CD1c-positive myeloid dendritic cell (primary cell): ENCODE measurements at regions not wholly inside any gene's neighbourhood (a gene's known extent, or its start where the extent isn't known, plus 50 kb on each side); places are given as distances from the start of the nearest gene placed in this dataset.

Experiments
- DNase-seq: peaks from one replicate; pipeline ENCODE4 v3.0.0-alpha.2; 2016; ENCODE audit errors: extremely low spot score

GRCh38 chr2:150783896-150784295, 296.4 kb upstream of the RND3 start:
- no peak for DNase-seq

GRCh38 chr2:150783015-150783414, 295.5 kb upstream of the RND3 start:
- no peak for DNase-seq

DNA sequence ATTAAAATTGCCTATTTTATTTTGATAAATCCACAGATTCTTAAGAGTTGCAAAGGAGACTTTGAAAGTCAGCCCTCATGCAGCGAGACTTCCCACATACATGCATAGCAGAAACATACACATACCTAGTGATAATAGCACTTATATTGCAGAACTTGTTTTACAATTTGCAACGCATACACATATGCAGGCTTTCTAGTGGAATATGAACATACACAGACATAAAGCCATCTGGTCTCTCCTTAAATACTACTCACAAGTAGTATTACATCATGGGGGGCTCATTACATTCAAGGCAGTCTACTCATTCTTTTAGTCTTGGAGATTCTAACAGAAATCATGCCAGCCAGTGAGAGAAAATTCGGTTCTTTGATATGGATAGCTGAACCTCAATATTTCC, 295.1 kb upstream of the RND3 start:
- DNase-seq: no peak

DNA sequence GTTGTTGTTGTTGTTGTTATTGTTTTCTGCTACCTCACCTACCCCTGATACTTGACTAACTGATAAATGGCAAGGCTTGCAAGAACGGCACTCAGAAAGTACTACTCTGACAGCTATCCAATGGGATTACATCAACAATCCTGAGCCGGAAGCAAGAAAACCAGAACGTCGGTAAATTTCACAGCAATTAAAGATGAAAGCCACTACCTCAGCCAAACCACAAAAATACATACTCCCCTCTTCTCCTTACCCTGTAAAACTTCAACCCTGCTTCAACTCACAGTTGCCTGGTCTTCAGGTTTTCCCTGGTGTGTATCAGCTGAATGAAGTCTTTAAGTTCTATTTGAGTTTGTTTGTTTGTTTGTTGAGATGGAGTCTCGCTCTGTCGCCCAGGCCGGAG, 293.7 kb upstream of the RND3 start:
- no peak for DNase-seq

DNA sequence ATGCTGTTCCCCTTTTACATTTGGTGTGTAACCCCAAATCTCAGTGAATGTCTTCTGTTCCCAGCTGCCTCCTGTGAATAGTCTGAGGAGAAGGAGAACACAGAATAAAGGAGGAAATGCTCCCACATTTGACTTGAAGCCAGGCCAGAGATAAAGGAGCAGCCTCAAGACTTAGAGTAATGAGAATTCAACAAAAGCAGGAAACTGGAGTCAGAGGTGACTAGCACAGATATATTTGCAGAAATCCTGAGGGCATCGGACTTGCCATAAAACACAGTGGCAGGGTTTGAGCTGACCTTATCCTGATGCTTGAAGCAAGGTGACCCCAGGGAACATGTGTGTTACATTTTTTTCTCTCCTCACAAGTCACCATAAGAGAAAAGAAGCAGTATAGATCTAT, 291.4 kb upstream of the RND3 start:
- DNase-seq: no peak

DNA sequence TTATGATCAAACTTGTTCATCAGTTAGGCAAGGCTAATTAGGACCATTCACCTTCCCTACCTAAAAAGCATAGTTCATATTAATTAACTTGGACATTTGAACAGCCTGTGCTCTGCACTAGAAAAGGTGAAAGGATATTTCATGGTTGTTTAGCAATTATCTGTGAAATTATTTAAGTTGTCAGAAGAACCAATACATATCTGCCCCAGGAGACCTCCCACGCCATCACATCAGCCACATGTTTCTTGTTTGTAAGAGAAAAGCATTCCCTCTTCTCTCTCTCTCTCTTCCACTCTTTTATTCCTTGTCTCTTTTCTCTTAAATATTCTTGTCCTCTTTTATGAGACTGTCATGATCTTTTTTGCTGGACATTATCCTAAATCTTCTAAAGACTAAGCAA, 282.0 kb upstream of the RND3 start:
- DNase-seq: no peak

DNA sequence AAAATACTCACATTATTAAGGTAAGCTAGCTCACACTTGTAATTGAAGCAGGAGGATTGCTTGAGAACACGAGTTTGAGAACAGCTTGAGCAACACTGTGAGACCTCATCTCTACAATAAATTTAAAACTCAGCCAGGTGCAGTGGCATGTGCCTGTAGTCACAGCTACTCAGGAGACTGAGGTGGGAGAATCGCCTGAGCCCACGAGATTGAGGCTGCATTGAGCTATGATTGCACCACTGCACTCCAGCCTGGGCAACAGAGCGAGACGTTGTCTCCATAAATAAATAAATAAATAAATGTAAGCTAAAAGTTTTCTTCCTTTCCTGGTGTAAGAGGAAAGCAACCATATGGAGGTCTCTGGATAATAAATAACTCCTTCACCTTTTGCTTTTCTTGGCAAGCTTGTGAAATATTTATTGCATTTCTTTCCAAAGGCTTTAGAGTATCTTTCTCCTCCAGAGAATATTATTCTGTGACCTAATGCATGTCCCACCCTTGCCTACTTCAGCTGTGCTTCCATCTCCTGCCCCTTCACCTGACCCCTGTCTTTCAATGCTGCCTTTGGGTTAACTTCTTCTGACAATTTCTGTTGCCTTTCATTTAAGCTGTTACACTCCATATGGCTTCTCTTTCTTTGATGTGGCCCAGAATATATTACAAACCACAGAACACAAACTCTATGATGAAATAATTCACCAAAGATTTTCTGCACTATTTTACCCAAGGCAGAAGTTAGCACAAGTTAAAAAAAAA, 280.7 kb upstream of the RND3 start:
- DNase-seq: no peak

DNA sequence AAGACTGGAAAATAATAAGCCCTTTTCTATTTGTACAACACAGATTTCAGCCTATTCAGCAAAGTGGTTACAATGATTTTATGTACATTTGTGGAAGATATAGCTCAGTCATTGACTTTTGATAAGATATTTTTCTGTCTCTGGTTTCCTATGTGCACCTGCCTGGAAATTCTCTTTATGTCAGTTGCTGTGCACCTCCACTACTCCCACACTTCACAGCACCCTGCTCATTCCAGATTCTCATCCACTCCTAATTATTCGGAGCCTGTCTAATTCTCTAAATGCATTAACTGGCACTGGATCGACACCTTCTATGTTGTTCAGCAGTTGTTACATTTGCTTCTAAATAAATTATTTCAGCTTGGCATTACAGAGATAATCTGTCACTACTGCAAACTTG, 275.1 kb upstream of the RND3 start:
- no peak for DNase-seq

DNA sequence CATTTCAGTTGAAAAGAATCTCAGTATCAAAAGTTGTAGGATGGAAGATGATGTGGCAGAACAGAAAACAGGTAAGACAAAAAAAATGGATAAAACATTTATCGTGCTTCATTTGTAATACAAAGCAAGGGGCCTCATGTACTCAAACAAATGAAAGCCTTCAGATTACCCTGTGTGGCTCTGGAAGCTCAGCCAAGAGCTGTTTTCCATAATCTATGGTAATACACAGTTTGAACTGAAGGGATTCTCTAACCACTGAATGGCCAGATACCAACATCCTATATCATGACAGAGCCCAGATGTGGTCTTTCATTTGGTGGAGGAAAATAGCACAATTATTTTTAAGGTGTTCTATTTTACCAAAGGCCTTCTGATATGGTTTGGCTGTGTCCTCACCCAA, 272.1 kb upstream of the RND3 start:
- DNase-seq: no peak

DNA sequence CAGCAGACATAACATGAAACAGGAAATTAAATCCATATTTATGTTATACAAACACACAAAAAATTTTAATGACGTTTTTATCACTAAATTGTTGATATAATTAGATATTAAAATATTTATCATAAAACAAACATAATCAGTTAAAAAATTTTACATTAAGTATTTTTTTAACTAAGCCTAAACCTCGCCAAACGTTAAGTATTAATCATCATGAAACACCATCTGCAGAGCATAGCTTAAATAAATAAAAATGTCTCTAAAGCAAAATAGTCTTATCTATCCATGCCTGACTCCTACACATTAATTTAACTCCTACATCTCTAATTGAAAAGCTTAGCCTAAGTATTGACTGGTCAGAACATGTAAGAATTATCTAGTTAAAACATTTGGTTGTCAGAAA, 271.6 kb upstream of the RND3 start:
- no peak for DNase-seq

- no peak for DNase-seq
Observed at GRCh38 chr2:150752229-150752628, 264.8 kb upstream of the RND3 start.

GRCh38 chr2:150750720-150751119, 263.3 kb upstream of the RND3 start:
- DNase-seq: no peak

DNA sequence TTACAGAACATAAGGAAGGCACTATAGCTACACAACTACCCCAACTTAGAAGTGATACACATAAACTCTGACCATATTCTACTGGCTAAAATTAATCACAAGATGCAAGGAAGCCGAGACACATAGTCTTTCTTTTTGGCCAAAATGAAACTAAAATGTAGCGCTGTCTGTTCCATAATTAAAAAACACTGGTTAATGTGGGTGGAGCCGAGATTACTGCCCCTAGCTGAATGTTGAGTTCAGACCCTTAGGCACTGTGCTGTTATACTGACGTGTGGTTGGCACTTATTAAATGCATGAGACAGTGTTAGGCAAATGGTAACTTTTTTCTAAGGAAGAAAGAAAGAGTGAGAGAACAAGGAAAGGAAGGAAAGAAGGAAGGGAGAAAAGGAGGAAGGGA, 254.6 kb upstream of the RND3 start:
- no peak for DNase-seq

DNA sequence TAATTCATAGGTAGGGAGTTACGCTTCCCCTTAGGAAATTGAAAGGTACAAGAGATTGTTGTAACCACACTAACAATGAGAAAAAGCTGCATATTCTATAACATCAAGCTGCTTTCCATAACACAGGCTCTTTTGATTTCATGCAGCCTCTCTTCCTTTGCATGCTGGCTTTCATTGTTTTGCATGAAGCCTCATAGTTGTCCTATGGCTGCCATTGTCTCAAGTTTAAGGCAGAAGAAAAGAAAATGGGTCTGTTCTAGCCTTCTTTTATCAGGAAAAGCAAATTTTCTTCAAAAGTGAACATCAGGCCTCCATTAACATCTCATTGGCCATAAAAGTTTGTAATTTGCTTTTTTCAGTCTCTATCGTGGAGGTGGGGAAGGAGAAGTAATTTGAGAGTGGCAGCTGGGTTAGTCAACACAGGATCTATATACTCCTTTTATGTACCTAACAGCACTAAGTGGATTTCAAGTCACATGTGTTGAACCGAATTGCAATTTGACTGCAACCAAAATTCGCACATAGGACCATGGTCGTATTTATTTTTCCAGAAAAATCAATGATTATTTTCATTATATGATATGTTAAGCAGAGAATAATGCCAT, 248.5 kb upstream of the RND3 start:
- no peak for DNase-seq

- no peak for DNase-seq
Observed at GRCh38 chr2:150733051-150733618, 245.7 kb upstream of the RND3 start.

DNA sequence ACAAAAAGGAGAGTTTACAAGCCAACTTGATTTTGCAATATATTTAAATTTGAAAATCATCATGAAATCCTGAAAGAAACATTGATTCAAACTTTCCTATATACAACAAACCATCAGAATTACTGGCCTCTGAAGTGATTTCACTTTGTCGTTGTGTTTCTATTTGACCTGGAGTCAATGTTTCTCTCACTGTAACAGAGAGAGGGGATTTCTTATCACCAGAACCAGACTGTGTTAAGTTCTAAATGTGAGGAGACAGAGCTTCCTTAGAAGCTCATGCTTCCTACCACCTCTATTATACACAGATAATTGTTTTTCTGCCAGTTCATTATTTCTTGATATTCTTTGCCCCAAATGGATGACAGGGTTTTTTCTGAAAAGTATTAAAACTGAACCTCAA, 245.0 kb upstream of the RND3 start:
- no peak for DNase-seq

DNA sequence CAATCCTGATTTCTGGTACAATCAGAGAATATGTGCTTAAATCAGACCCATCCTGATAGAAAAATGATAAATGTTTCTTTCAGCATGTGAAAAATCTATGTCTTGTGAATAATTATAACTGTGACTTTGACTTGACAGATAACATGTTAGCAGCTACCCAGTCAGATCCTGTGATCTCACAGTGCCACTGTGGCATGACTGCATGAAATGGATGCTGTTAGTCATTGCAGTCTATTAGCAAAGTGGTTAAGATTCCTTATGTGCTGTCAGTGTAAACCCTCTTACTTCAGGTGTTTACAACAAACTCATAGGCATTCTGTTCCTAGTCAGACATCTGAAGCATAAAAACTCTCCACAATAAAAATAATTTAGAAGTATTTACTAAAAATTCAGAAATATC, 244.6 kb upstream of the RND3 start:
- no peak for DNase-seq

DNA sequence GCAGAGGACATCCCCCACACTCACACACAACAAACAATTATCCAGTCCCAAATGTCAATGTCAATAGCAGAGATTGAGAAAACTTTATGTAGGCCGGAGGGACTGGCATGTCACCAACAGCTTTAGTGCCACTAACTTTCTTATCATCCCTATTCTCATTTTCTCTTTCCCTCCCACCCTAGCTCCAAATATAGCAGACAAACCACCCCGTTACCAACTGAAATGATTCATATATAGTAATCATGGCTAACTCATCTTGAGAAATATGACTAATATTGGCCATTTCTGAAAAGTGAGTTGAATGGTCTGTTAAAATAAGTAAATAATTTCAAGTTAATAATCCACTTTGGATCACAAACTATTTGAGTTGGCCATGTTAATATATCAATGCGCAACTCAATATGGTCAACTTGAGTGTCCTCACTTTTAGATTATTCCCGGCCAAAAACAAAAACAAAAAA, 242.1 kb upstream of the RND3 start:
- DNase-seq: no peak

DNA sequence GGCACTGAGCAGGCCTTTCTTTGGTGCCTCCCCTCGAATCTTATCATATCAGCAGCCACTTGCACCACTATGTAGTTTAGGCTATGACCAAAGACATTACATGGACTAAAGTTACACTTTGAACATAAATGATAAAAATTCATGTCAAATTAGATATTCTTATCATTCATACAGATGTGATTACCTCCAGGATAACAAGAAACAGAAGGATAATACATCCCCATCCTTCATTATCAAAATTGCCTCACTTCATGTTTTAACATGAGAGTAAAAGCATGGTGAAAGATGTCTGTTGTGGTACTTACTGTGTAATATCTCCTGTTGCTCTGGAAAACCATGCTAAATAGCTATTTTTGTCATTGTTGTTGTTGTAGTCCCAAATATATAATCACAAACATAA, 230.8 kb upstream of the RND3 start:
- no peak for DNase-seq

- DNase-seq: no peak
Observed at GRCh38 chr2:150716186-150716585, 228.7 kb upstream of the RND3 start.

DNA sequence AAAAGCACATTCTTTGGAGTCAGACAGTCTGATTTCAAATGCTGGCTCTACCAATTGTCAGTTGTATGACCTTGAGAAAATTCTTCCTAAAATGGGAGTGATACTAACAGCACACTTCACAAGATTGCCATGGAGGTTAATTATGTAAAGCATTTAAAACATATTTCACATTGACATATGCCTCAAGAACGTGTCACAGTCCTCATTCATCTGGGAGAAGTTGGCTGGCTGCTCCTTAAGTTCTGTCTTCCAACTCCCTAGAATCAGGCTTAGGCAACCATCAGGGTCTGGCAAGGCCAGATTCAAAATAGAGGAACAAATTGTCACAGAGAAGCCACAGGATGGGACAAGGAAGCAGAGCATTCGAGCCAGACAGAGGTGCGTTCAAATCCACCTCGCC, 228.0 kb upstream of the RND3 start:
- no peak for DNase-seq

GRCh38 chr2:150710916-150711315, 223.4 kb upstream of the RND3 start:
- no peak for DNase-seq

DNA sequence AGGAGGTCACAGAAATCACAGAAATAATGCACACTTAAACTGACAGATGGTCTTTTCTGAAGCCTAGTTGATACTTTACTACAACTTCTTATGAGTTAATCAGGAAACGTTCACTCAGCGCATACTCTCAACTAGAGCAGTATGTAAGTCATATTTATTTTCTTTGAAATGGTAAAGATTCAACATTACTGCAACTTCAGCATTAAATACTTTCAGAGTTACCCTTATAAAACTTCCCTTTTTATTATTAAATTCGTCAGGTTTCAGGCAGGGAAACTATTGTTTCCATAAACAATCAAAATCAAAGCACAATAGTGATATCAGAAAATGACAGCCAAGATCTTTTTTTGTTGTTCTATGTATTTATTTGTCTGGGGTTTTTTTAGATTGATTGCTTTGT, 222.6 kb upstream of the RND3 start:
- DNase-seq: no peak

- DNase-seq: no peak
Observed at GRCh38 chr2:150706561-150706960, 219.1 kb upstream of the RND3 start.
